Suprapubic skin (tissue), 3 donors: ENCODE measurements at regions not wholly inside any gene's neighbourhood (a gene's known extent, or its start where the extent isn't known, plus 50 kb on each side); places are given as distances from the start of the nearest gene placed in this dataset.

Source experiments
- CTCF ChIP-seq, 2 donors: fragments of 200-600 bp in 1 of 2; fragments of 450-650 bp in 1 of 2; sonication (generic) in 1 of 2; IDR thresholded peaks; one replicate each; pipeline ENCODE4 v1.5.1; 2016 to 2019; ENCODE audit warnings: antibody characterized with exemption in 2 of 2, mild to moderate bottlenecking in 1 of 2, moderate library complexity in 1 of 2
- POLR2A ChIP-seq, 2 donors: fragments of 450-650 bp; IDR thresholded peaks; one replicate each; pipeline ENCODE4 v1.6.1; 2017; ENCODE audit warnings: antibody characterized with exemption in 2 of 2, mild to moderate bottlenecking in 2 of 2, moderate library complexity in 2 of 2

GRCh38 chr5:159415301-159415937 is 85.1 kb upstream of the IL12B start:
- TF ChIP-seq POLR2A (IDR thresholded peaks at IDR 0.05) (no peak), CTCF (IDR thresholded peaks at IDR 0.05) (no peak)
